K562 (cell line): ENCODE measurements at regions not wholly inside any gene's neighbourhood (a gene's known extent, or its start where the extent isn't known, plus 50 kb on each side); places are given as distances from the start of the nearest gene placed in this dataset.

Experiments used
- ATAC-seq: fragments of 200-7000 bp; cut with Tn5 transposase; 3 replicates; pipeline ENCODE4 v1.9.1; 2020; ENCODE audit warnings: moderate library complexity
- BruUV-seq: library from RNA; stranded (reverse); fragments of 400-500 nt; replicated peaks from 2 replicates; lab custom pipeline; 2021; lab: Mats Ljungman, UMichigan
- CTCF ChIA-PET: fragments of 300-600 bp; formaldehyde crosslinking; extraction: SDS; loops from one replicate; lab custom pipeline; 2021; ENCODE audit warnings: low intra/inter-chr PET ratio; lab: Yijun Ruan, JAX
- POLR2A ChIA-PET: fragments of 300-600, 350-650 bp; sonication (Branson Sonifier 250); formaldehyde crosslinking; extraction: SDS; loops from one replicate; lab custom pipeline; 2021; ENCODE audit warnings: antibody characterized with exemption, inconsistent platforms; lab: Yijun Ruan, JAX
- DNase-seq, 4 experiments: peaks; one replicate each; pipeline versions ENCODE4 v3.0.0 to v3.0.0-alpha.2; 2011 to 2018; ENCODE audit warnings: low spot score in 3 of 4, mixed read lengths in 3 of 4; ENCODE audit errors: extremely low read depth in 1 of 4
- FAIRE-seq: peaks from 2 replicates; lab custom pipeline; 2011; peaks lifted over from hg19 to GRCh38; lab: Jason Lieb, UNC
- H2AFZ ChIP-seq: 2 replicates; pipeline ENCODE4 v1.6.0; 2011; ENCODE audit warnings: low read depth, low read length, control low read depth, inconsistent platforms
- H3K27ac ChIP-seq: fragments of 200-600 bp; 3 replicates; pipeline ENCODE4 v1.8.0; 2011; ENCODE audit warnings: low read depth, mild to moderate bottlenecking, control low read depth, inconsistent platforms, low read length, moderate library complexity, mixed read lengths; ENCODE audit errors: extremely low read depth
- H3K27me3 ChIP-seq, 2 experiments: fragments of 300-600 bp in 1 of 2; 2 replicates in 1 of 2; 3 replicates in 1 of 2; pipeline versions ENCODE4 v1.6.0 to v1.8.0; 2011; ENCODE audit warnings: inconsistent platforms in 2 of 2, low read length in 2 of 2, mild to moderate bottlenecking in 1 of 2, mixed read lengths in 1 of 2, moderate library complexity in 1 of 2; ENCODE audit not compliant: control insufficient read depth in 2 of 2, insufficient read depth in 2 of 2
- H3K36me3 ChIP-seq: fragments of 300-600 bp; 3 replicates; pipeline ENCODE4 v1.8.0; 2011; ENCODE audit warnings: mild to moderate bottlenecking, low read length, inconsistent platforms; ENCODE audit not compliant: control insufficient read depth, insufficient read depth
- H3K4me1 ChIP-seq, 2 experiments: fragments of 200-600 bp in 1 of 2; replicated peaks in 1 of 2; 2 replicates in 1 of 2; 3 replicates in 1 of 2; pipeline versions ENCODE4 v1.5.1 to v1.8.0; 2011; ENCODE audit warnings: inconsistent platforms in 2 of 2, low read length in 2 of 2, mild to moderate bottlenecking in 1 of 2, mixed read lengths in 1 of 2, moderate library complexity in 1 of 2; ENCODE audit not compliant: control insufficient read depth in 2 of 2, insufficient read depth in 2 of 2
- H3K4me2 ChIP-seq: 2 replicates; pipeline ENCODE4 v1.6.1; 2011; ENCODE audit warnings: low read length, control low read depth, inconsistent platforms, mixed read lengths; ENCODE audit not compliant: insufficient read depth
- H3K4me3 ChIP-seq: fragments of 200-600 bp; sonication (generic), shearing (Covaris generic); 2 replicates; pipeline ENCODE4 v1.5.1; 2016; ENCODE audit warnings: control low read depth, inconsistent platforms
- H3K79me2 ChIP-seq: fragments of 200-600 bp; 3 replicates; pipeline ENCODE4 v1.8.0; 2011; ENCODE audit warnings: low read length, inconsistent platforms; ENCODE audit not compliant: control insufficient read depth, insufficient read depth
- H3K9ac ChIP-seq, 2 experiments: 2 replicates each; pipeline versions ENCODE4 v1.6.0 to v1.6.1; 2011; ENCODE audit warnings: low read depth in 2 of 2, low read length in 2 of 2, control low read depth in 1 of 2, inconsistent platforms in 1 of 2, mild to moderate bottlenecking in 1 of 2, mixed read lengths in 1 of 2; ENCODE audit not compliant: insufficient read depth in 1 of 2
- H3K9me1 ChIP-seq: one replicate; pipeline ENCODE4 v1.6.0; 2011; ENCODE audit warnings: inconsistent platforms, mild to moderate bottlenecking, low read length, moderate library complexity; ENCODE audit not compliant: control insufficient read depth, insufficient read depth
- H3K9me3 ChIP-seq: replicated peaks from 2 replicates; pipeline ENCODE4 v1.5.1; 2011; ENCODE audit warnings: low read depth, low read length, inconsistent platforms; ENCODE audit not compliant: control insufficient read depth, insufficient read depth
- H4K20me1 ChIP-seq: replicated peaks from 2 replicates; pipeline ENCODE4 v1.6.1; 2011; ENCODE audit warnings: low read length, inconsistent platforms, mixed read lengths; ENCODE audit not compliant: control insufficient read depth, insufficient read depth
- CBX8 ChIP-seq: fragments of 200-600 bp; sonication (generic); IDR thresholded peaks from 2 replicates; pipeline ENCODE4 v1.6.1; 2012; ENCODE audit warnings: borderline replicate concordance, mixed run types, low read depth, mild to moderate bottlenecking, moderate library complexity, mixed read lengths, low read length, control low read depth, inconsistent platforms; ENCODE audit not compliant: poor library complexity, severe bottlenecking; ENCODE audit errors: extremely low read depth
- VEZF1 ChIP-seq: fragments of 200-800 bp; sonication (Bioruptor generic); IDR thresholded peaks from 2 replicates; pipeline ENCODE4 v1.6.1; 2017; ENCODE audit warnings: missing genetic modification characterization, missing compliant biosample characterization
- WGBS: fragments of 100-300 bp; shearing (Covaris generic); methylation state at CpG from one replicate; pipeline ENCODE4 v1.1.6; 2016; ENCODE audit warnings: low coverage, mixed read lengths; ENCODE audit not compliant: insufficient coverage; ENCODE audit errors: missing lambda C conversion rate; 5-methylcytosine and 5-hydroxymethylcytosine counted together
- in situ Hi-C: fragments of 300-500 bp; cut with MboI; formaldehyde crosslinking; loops from 4 replicates; pipeline ENCODE4 v1.15.0; 2018; ENCODE audit warnings: inconsistent platforms, mixed read lengths
- intact Hi-C: fragments of 100-400 bp; cut with micrococcal nuclease; formaldehyde crosslinking; loops from 2 replicates; pipeline ENCODE4 v1.14.2; 2022

GRCh38 chr6:167745670-167746389, 80.9 kb upstream of the AFDN start:
- no peaks in the 10 kb centered on the region for H3K4me1 ChIP-seq
- no peaks in the 10 kb centered on the region for H3K36me3 ChIP-seq
- no peak for FAIRE-seq
- no peaks in the 10 kb centered on the region for H3K9me3 ChIP-seq
- no peaks in the 10 kb centered on the region for H3K79me2 ChIP-seq
- H3K9me1 ChIP-seq = no peaks in the 10 kb centered on the region
- TF ChIP-seq VEZF1 (CRISPR knock-in tag) (no peak), CBX8 (peak; percentile 66)
- TF ChIP-seq, all 486 proteins: peak for 1
- Histone ChIP-seq H3K27ac (no peak overlapping the region), H3K4me3 (no peak overlapping the region), H2AFZ (no peak overlapping the region), H3K27me3 (peaks cover 63 to 65% of the 10 kb centered on the region in 2 experiments), H3K4me2 (no peak overlapping the region), H4K20me1 (no peaks in the 10 kb centered on the region), H3K9ac (no peak overlapping the region)
- no TSS peak for BruUV-seq
- ChIA-PET CTCF (no interaction called here), POLR2A (interaction anchor here (0.6 to 1.2 kb wide), 4 partner anchors 9 to 31 kb away, joined by 3 to 5 read pairs (median 4); no protein-coding TSS in a partner anchor)
- intact Hi-C loops (no loop called here), in situ Hi-C loops (no loop called here)
- 4% methylated on average over 19 of the region's 19 CpGs for WGBS
- peak; percentile 52 for ATAC-seq
- DNase-seq = no peak
